Neural cell (in vitro differentiated cells): ENCODE measurements at regions not wholly inside any gene's neighbourhood (a gene's known extent, or its start where the extent isn't known, plus 50 kb on each side); places are given as distances from the start of the nearest gene placed in this dataset.

Source experiments
- H2AFZ ChIP-seq: fragments of 200-600, 300-800 bp; sonication (generic), shearing (Covaris generic); 2 replicates; pipeline ENCODE4 v1.6.0; 2014; ENCODE audit warnings: low read depth, mild to moderate bottlenecking, antibody characterized with exemption, low read length, moderate library complexity
- H3F3A ChIP-seq: fragments of 200-600 bp; shearing (Covaris generic); 2 replicates; pipeline ENCODE4 v1.6.1; 2016; ENCODE audit warnings: mild to moderate bottlenecking, moderate library complexity, mixed read lengths, antibody characterized with exemption, low read length; ENCODE audit not compliant: insufficient read depth, poor library complexity, severe bottlenecking
- H3K27ac ChIP-seq: fragments of 200-600, 300-800 bp; sonication (generic), shearing (Covaris generic); 2 replicates; pipeline ENCODE4 v1.5.1; 2014; ENCODE audit warnings: mild to moderate bottlenecking, low read length, moderate library complexity
- H3K27me3 ChIP-seq: fragments of 300-800, 200-600 bp; sonication (generic), shearing (Covaris generic); 2 replicates; pipeline ENCODE4 v1.6.0; 2014; ENCODE audit warnings: mild to moderate bottlenecking, low read depth, low read length, moderate library complexity; ENCODE audit not compliant: insufficient read depth
- H3K36me3 ChIP-seq: fragments of 300-800, 200-600 bp; sonication (generic), shearing (Covaris generic); 2 replicates; pipeline ENCODE4 v1.5.1; 2014; ENCODE audit warnings: mild to moderate bottlenecking, antibody characterized with exemption, low read length, moderate library complexity; ENCODE audit not compliant: insufficient read depth
- H3K4me2 ChIP-seq: fragments of 300-800, 200-600 bp; sonication (generic), shearing (Covaris generic); 2 replicates; pipeline ENCODE4 v1.6.0; 2014; ENCODE audit warnings: mild to moderate bottlenecking, low read length
- H3K4me3 ChIP-seq: fragments of 300-800, 200-600 bp; sonication (generic), shearing (Covaris generic); 2 replicates; pipeline ENCODE4 v1.5.1; 2014; ENCODE audit warnings: mild to moderate bottlenecking, low read length, moderate library complexity
- H3K79me2 ChIP-seq: fragments of 200-600 bp; shearing (Covaris generic); replicated peaks from 2 replicates; pipeline ENCODE4 v1.6.0; 2014; ENCODE audit warnings: mild to moderate bottlenecking, low read length, moderate library complexity; ENCODE audit not compliant: insufficient read depth
- H3K9ac ChIP-seq: fragments of 300-800, 200-600 bp; sonication (generic), shearing (Covaris generic); 2 replicates; pipeline ENCODE4 v1.6.1; 2016; ENCODE audit warnings: mild to moderate bottlenecking, low read length, mixed read lengths
- H3K9me2 ChIP-seq: fragments of 200-600 bp; shearing (Covaris generic); 2 replicates; pipeline ENCODE4 v1.6.1; 2016; ENCODE audit warnings: mild to moderate bottlenecking, low read length, mixed read lengths; ENCODE audit not compliant: insufficient read depth
- H3K9me3 ChIP-seq: fragments of 200-600, 300-800 bp; sonication (generic), shearing (Covaris generic); 2 replicates; pipeline ENCODE4 v1.6.1; 2016; ENCODE audit warnings: mild to moderate bottlenecking, mixed run types, low read length, moderate library complexity, mixed read lengths
- H4K20me1 ChIP-seq: fragments of 200-600 bp; shearing (Covaris generic); 2 replicates; pipeline ENCODE4 v1.6.1; 2016; ENCODE audit warnings: mild to moderate bottlenecking, mixed run types; ENCODE audit not compliant: insufficient read depth
- EP300 ChIP-seq: fragments of 450-650 bp; conservative IDR thresholded peaks from 2 replicates; pipeline ENCODE4 v1.6.1; 2014; ENCODE audit warnings: antibody characterized with exemption, mild to moderate bottlenecking, moderate library complexity; ENCODE audit not compliant: poor library complexity, severe bottlenecking
- EZH2 ChIP-seq: fragments of 200-600, 300-800 bp; shearing (Covaris generic), sonication (generic); IDR thresholded peaks from 2 replicates; pipeline ENCODE4 v1.6.1; 2014; ENCODE audit warnings: antibody characterized with exemption, low read length, borderline replicate concordance, mild to moderate bottlenecking; ENCODE audit not compliant: insufficient read depth, poor library complexity, severe bottlenecking
- MXI1 ChIP-seq: fragments of 450-650 bp; conservative IDR thresholded peaks from 2 replicates; pipeline ENCODE4 v1.6.1; 2014; ENCODE audit warnings: antibody characterized with exemption, mild to moderate bottlenecking; ENCODE audit not compliant: poor library complexity, severe bottlenecking
- POLR2AphosphoS5 ChIP-seq: IDR thresholded peaks from 2 replicates; pipeline ENCODE4 v1.6.1; 2012
- RAD21 ChIP-seq: fragments of 450-650 bp; conservative IDR thresholded peaks from 2 replicates; pipeline ENCODE4 v1.6.1; 2014; ENCODE audit warnings: antibody characterized with exemption, mild to moderate bottlenecking, moderate library complexity
- REST ChIP-seq: IDR thresholded peaks from 2 replicates; pipeline ENCODE4 v1.6.1; 2012; ENCODE audit warnings: borderline replicate concordance
- SMC3 ChIP-seq: fragments of 450-650 bp; conservative IDR thresholded peaks from 2 replicates; pipeline ENCODE4 v1.6.1; 2014; ENCODE audit warnings: antibody characterized with exemption, mild to moderate bottlenecking, moderate library complexity; ENCODE audit not compliant: poor library complexity
- TAF1 ChIP-seq: IDR thresholded peaks from 2 replicates; pipeline ENCODE4 v1.6.1; 2012; ENCODE audit warnings: low read depth
- TF ChIP-seq, protein P1 (sequence below): fragments of 450-650 bp; IDR thresholded peaks from 2 replicates; pipeline ENCODE4 v1.5.1; 2014; ENCODE audit warnings: antibody characterized with exemption, mild to moderate bottlenecking, moderate library complexity; ENCODE audit not compliant: poor library complexity, severe bottlenecking

GRCh38 chr16:5383737-5384136 is 286.1 kb upstream of the EEF2KMT start:
- no peak overlapping the region for H3K4me3 ChIP-seq
- no peaks in the 10 kb centered on the region for H3K27me3 ChIP-seq

GRCh38 chr16:5382484-5382883 is 284.9 kb upstream of the EEF2KMT start:
- no peak overlapping the region for H3K9ac ChIP-seq
- no peak overlapping the region for H3K4me3 ChIP-seq
- H4K20me1 ChIP-seq = no peaks in the 10 kb centered on the region
- no peak overlapping the region for H2AFZ ChIP-seq
- no peak overlapping the region for H3K27ac ChIP-seq
- no peak overlapping the region for H3K4me2 ChIP-seq
- no peaks in the 10 kb centered on the region for H3K27me3 ChIP-seq
- TF ChIP-seq SMC3 (no peak), MXI1 (no peak), TAF1 (no peak), REST (no peak), EP300 (no peak), EZH2 (no peak), POLR2AphosphoS5 (no peak), RAD21 (no peak)
- TF ChIP-seq, protein P1, sequence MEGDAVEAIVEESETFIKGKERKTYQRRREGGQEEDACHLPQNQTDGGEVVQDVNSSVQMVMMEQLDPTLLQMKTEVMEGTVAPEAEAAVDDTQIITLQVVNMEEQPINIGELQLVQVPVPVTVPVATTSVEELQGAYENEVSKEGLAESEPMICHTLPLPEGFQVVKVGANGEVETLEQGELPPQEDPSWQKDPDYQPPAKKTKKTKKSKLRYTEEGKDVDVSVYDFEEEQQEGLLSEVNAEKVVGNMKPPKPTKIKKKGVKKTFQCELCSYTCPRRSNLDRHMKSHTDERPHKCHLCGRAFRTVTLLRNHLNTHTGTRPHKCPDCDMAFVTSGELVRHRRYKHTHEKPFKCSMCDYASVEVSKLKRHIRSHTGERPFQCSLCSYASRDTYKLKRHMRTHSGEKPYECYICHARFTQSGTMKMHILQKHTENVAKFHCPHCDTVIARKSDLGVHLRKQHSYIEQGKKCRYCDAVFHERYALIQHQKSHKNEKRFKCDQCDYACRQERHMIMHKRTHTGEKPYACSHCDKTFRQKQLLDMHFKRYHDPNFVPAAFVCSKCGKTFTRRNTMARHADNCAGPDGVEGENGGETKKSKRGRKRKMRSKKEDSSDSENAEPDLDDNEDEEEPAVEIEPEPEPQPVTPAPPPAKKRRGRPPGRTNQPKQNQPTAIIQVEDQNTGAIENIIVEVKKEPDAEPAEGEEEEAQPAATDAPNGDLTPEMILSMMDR = no peak
- H3K9me2 ChIP-seq = no peaks in the 10 kb centered on the region
- H3K9me3 ChIP-seq = no peaks in the 10 kb centered on the region
- H3K79me2 ChIP-seq = no peaks in the 10 kb centered on the region
- no peaks in the 10 kb centered on the region for H3F3A ChIP-seq
- H3K36me3 ChIP-seq = no peaks in the 10 kb centered on the region

More at GRCh38 chr16:5383737-5384136, 286.1 kb upstream of the EEF2KMT start:
- Histone ChIP-seq H3K9me3 (peaks cover 3% of the 10 kb centered on the region), H2AFZ (no peak overlapping the region), H3K27ac (no peak overlapping the region), H4K20me1 (no peaks in the 10 kb centered on the region), H3K79me2 (no peaks in the 10 kb centered on the region), H3K4me2 (no peak overlapping the region), H3K9me2 (no peaks in the 10 kb centered on the region), H3K36me3 (no peaks in the 10 kb centered on the region), H3K9ac (no peak overlapping the region), H3F3A (no peaks in the 10 kb centered on the region)
- TF ChIP-seq MXI1 = no peak
- TF ChIP-seq EZH2 = no peak

GRCh38 chr16:5381481-5381880 is 283.9 kb upstream of the EEF2KMT start:
- Histone ChIP-seq H3K4me3 (no peak overlapping the region), H3K36me3 (no peaks in the 10 kb centered on the region), H3K27me3 (no peaks in the 10 kb centered on the region), H3K9me2 (no peaks in the 10 kb centered on the region), H3K27ac (no peak overlapping the region), H3K9me3 (no peaks in the 10 kb centered on the region), H4K20me1 (no peaks in the 10 kb centered on the region), H2AFZ (no peak overlapping the region), H3F3A (no peaks in the 10 kb centered on the region), H3K4me2 (no peak overlapping the region), H3K79me2 (no peaks in the 10 kb centered on the region), H3K9ac (no peak overlapping the region)
- TF ChIP-seq REST = no peak
- TF ChIP-seq, protein P1 = no peak
- TF ChIP-seq SMC3 = no peak
- no peak for TF ChIP-seq RAD21
- TF ChIP-seq POLR2AphosphoS5 = no peak
- TF ChIP-seq EZH2 = no peak
- TF ChIP-seq TAF1 = no peak
- no peak for TF ChIP-seq MXI1
